ENCODE measurements at regions not wholly inside any gene's neighbourhood (a gene's known extent, or its start where the extent isn't known, plus 50 kb on each side); places are given as distances from the start of the nearest gene placed in this dataset.
"Not testable (repeated sequence)": the region's sequence is repeated elsewhere in the genome, so short reads cannot be mapped to it uniquely, and the experiment has no call there.

GRCh38 chrX:113988315-113988935 lies 595.5 kb upstream of the HTR2C start:
- TF ChIP-seq, protein P1, sequence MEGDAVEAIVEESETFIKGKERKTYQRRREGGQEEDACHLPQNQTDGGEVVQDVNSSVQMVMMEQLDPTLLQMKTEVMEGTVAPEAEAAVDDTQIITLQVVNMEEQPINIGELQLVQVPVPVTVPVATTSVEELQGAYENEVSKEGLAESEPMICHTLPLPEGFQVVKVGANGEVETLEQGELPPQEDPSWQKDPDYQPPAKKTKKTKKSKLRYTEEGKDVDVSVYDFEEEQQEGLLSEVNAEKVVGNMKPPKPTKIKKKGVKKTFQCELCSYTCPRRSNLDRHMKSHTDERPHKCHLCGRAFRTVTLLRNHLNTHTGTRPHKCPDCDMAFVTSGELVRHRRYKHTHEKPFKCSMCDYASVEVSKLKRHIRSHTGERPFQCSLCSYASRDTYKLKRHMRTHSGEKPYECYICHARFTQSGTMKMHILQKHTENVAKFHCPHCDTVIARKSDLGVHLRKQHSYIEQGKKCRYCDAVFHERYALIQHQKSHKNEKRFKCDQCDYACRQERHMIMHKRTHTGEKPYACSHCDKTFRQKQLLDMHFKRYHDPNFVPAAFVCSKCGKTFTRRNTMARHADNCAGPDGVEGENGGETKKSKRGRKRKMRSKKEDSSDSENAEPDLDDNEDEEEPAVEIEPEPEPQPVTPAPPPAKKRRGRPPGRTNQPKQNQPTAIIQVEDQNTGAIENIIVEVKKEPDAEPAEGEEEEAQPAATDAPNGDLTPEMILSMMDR (IDR thresholded peaks at IDR 0.05) = not testable (repeated sequence)
- TF ChIP-seq POLR2A (IDR thresholded peaks at IDR 0.05) = not testable (repeated sequence)

All from esophagus squamous epithelium (tissue), 4 donors.